Parathyroid adenoma (tissue), 2 donors: ENCODE measurements at regions not wholly inside any gene's neighbourhood (a gene's known extent, or its start where the extent isn't known, plus 50 kb on each side); places are given as distances from the start of the nearest gene placed in this dataset.

Source experiments
- H2AFZ ChIP-seq: fragments of 300-600 bp; sonication (generic); one replicate; pipeline ENCODE4 v1.7.0; 2017; ENCODE audit warnings: antibody characterized with exemption, mild to moderate bottlenecking
- H3K27ac ChIP-seq: fragments of 300-600 bp; sonication (generic); one replicate; pipeline ENCODE4 v1.7.0; 2017
- H3K27me3 ChIP-seq: fragments of 300-600 bp; sonication (generic); one replicate; pipeline ENCODE4 v1.7.0; 2017; ENCODE audit warnings: low read length; ENCODE audit not compliant: control insufficient read depth, insufficient read depth
- H3K36me3 ChIP-seq: fragments of 300-600 bp; sonication (generic); one replicate; pipeline ENCODE4 v1.7.0; 2017; ENCODE audit warnings: low read length; ENCODE audit not compliant: control insufficient read depth, insufficient read depth
- H3K4me1 ChIP-seq: fragments of 300-600 bp; sonication (generic); one replicate; pipeline ENCODE4 v1.7.0; 2017; ENCODE audit warnings: control low read depth
- H3K4me2 ChIP-seq: fragments of 300-600 bp; sonication (generic); one replicate; pipeline ENCODE4 v1.7.0; 2017; ENCODE audit warnings: low read length
- H3K4me3 ChIP-seq: fragments of 300-600 bp; sonication (generic); one replicate; pipeline ENCODE4 v1.7.0; 2017; ENCODE audit warnings: low read depth, low read length
- H3K79me2 ChIP-seq: fragments of 300-600 bp; sonication (generic); one replicate; pipeline ENCODE4 v1.7.0; 2017; ENCODE audit warnings: control low read depth
- H3K9ac ChIP-seq: fragments of 300-600 bp; sonication (generic); one replicate; pipeline ENCODE4 v1.7.0; 2017; ENCODE audit warnings: mild to moderate bottlenecking
- H3K9me3 ChIP-seq: fragments of 300-600 bp; sonication (generic); one replicate; pipeline ENCODE4 v1.7.0; 2017; ENCODE audit warnings: low read length; ENCODE audit not compliant: control insufficient read depth
- CTCF ChIP-seq: fragments of 300-600 bp; sonication (generic); IDR thresholded peaks from one replicate; pipeline ENCODE4 v1.7.0; 2017; ENCODE audit warnings: antibody characterized with exemption, mild to moderate bottlenecking
- donor health status: primary hyperparathyroidism.

GRCh38 chr4:28600958-28601357, 1740.3 kb downstream of the STIM2 start:
- no peak overlapping the region for H3K4me3 ChIP-seq

GRCh38 chr4:28621591-28621990, 1761.0 kb downstream of the STIM2 start:
- no peak for TF ChIP-seq CTCF
- Histone ChIP-seq H2AFZ (no peak overlapping the region), H3K9me3 (no peaks in the 10 kb centered on the region), H3K4me2 (no peak overlapping the region), H3K9ac (no peak overlapping the region), H3K36me3 (no peaks in the 10 kb centered on the region), H3K4me3 (no peak overlapping the region), H3K4me1 (no peaks in the 10 kb centered on the region), H3K79me2 (no peaks in the 10 kb centered on the region), H3K27ac (no peak overlapping the region), H3K27me3 (no peaks in the 10 kb centered on the region)

More at GRCh38 chr4:28600958-28601357, 1740.3 kb downstream of the STIM2 start:
- H3K79me2 ChIP-seq, result no peaks in the 10 kb centered on the region
- H2AFZ ChIP-seq, result no peak overlapping the region
- no peaks in the 10 kb centered on the region for H3K9me3 ChIP-seq
- no peak overlapping the region for H3K27ac ChIP-seq
- no peaks in the 10 kb centered on the region for H3K36me3 ChIP-seq
- H3K27me3 ChIP-seq, result no peaks in the 10 kb centered on the region
- no peak for TF ChIP-seq CTCF
- no peaks in the 10 kb centered on the region for H3K4me1 ChIP-seq
- H3K4me2 ChIP-seq, result no peak overlapping the region
- no peak overlapping the region for H3K9ac ChIP-seq

GRCh38 chr4:28636971-28637370, 1776.3 kb downstream of the STIM2 start:
- H3K4me2 ChIP-seq, result no peak overlapping the region
- H3K36me3 ChIP-seq, result no peaks in the 10 kb centered on the region
- H3K27me3 ChIP-seq, result no peaks in the 10 kb centered on the region
- H3K9me3 ChIP-seq, result no peaks in the 10 kb centered on the region
- TF ChIP-seq CTCF, result no peak
- H3K4me1 ChIP-seq, result no peaks in the 10 kb centered on the region
- no peaks in the 10 kb centered on the region for H3K79me2 ChIP-seq
- H3K27ac ChIP-seq, result no peak overlapping the region
- H3K4me3 ChIP-seq, result no peak overlapping the region
- no peak overlapping the region for H3K9ac ChIP-seq
- no peak overlapping the region for H2AFZ ChIP-seq

- no peaks in the 10 kb centered on the region for H3K27me3 ChIP-seq
- no peaks in the 10 kb centered on the region for H3K4me1 ChIP-seq
- H3K36me3 ChIP-seq, result no peaks in the 10 kb centered on the region
- no peak overlapping the region for H3K27ac ChIP-seq
- H3K4me2 ChIP-seq, result no peak overlapping the region
- TF ChIP-seq CTCF, result no peak
- no peak overlapping the region for H3K9ac ChIP-seq
- H3K4me3 ChIP-seq, result no peak overlapping the region
- H3K79me2 ChIP-seq, result no peaks in the 10 kb centered on the region
- no peaks in the 10 kb centered on the region for H3K9me3 ChIP-seq
- H2AFZ ChIP-seq, result no peak overlapping the region
These were observed 1779.1 kb downstream of the STIM2 start for GRCh38 chr4:28639747-28640146.

- no peak for TF ChIP-seq CTCF
- H3K27me3 ChIP-seq, result no peaks in the 10 kb centered on the region
- no peak overlapping the region for H3K4me3 ChIP-seq
These were observed 1794.0 kb downstream of the STIM2 start for GRCh38 chr4:28654618-28655017.

More at GRCh38 chr4:28654618-28655017, 1794.0 kb downstream of the STIM2 start:
- Histone ChIP-seq H3K9ac (no peak overlapping the region), H3K9me3 (no peaks in the 10 kb centered on the region), H3K79me2 (no peaks in the 10 kb centered on the region), H3K27ac (no peak overlapping the region), H3K4me1 (no peaks in the 10 kb centered on the region), H3K4me2 (no peak overlapping the region), H2AFZ (no peak overlapping the region), H3K36me3 (no peaks in the 10 kb centered on the region)
